NCI-H526 treated with DMSO at 0.1 percent for 48 hours (cell line): ENCODE measurements at regions not wholly inside any gene's neighbourhood (a gene's known extent, or its start where the extent isn't known, plus 50 kb on each side); places are given as distances from the start of the nearest gene placed in this dataset.
"Not testable (repeated sequence)": the region's sequence is repeated elsewhere in the genome, so short reads cannot be mapped to it uniquely, and the experiment has no call there.

Experiments
- DNase-seq: peaks from one replicate; lab custom pipeline; 2025; lab: John Stamatoyannopoulos, UW

GRCh38 chr1:145482214-145482860, 56.9 kb upstream of the NBPF20 start:
- DNase-seq, result not testable (repeated sequence)

- not testable (repeated sequence) for DNase-seq
Observed at GRCh38 chr1:145475962-145476361, 50.6 kb upstream of the NBPF20 start.

- not testable (repeated sequence) for DNase-seq
Observed at GRCh38 chr1:145475369-145475915, 50.0 kb upstream of the NBPF20 start.
